ENCODE measurements at regions not wholly inside any gene's neighbourhood (a gene's known extent, or its start where the extent isn't known, plus 50 kb on each side); places are given as distances from the start of the nearest gene placed in this dataset.

- TF ChIP-seq, protein P1, sequence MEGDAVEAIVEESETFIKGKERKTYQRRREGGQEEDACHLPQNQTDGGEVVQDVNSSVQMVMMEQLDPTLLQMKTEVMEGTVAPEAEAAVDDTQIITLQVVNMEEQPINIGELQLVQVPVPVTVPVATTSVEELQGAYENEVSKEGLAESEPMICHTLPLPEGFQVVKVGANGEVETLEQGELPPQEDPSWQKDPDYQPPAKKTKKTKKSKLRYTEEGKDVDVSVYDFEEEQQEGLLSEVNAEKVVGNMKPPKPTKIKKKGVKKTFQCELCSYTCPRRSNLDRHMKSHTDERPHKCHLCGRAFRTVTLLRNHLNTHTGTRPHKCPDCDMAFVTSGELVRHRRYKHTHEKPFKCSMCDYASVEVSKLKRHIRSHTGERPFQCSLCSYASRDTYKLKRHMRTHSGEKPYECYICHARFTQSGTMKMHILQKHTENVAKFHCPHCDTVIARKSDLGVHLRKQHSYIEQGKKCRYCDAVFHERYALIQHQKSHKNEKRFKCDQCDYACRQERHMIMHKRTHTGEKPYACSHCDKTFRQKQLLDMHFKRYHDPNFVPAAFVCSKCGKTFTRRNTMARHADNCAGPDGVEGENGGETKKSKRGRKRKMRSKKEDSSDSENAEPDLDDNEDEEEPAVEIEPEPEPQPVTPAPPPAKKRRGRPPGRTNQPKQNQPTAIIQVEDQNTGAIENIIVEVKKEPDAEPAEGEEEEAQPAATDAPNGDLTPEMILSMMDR (optimal IDR thresholded peaks at IDR 0.05 in 1 of 3, IDR thresholded peaks at IDR 0.05 in 1 of 3, conservative IDR thresholded peaks at IDR 0.05 in 1 of 3; ENCODE audit: extremely low read depth in 1 of 3, insufficient read depth in 2 of 3, low read length in 3 of 3): no peak
- TF ChIP-seq EZH2 (IDR thresholded peaks at IDR 0.05; ENCODE audit: low read length): no peak
Measured at GRCh38 chr2:19274439-19274838, 84.0 kb downstream of the OSR1 start.

Data from keratinocyte (primary cell).